Activated CD4-positive, alpha-beta T cell treated with anti-CD3 and anti-CD28 coated beads, Interleukin-2, amount 10 ng/mL, durations not matched to agents 24 days and 14 days (primary cell): ENCODE measurements at regions not wholly inside any gene's neighbourhood (a gene's known extent, or its start where the extent isn't known, plus 50 kb on each side); places are given as distances from the start of the nearest gene placed in this dataset.
"Not testable (repeated sequence)": the region's sequence is repeated elsewhere in the genome, so short reads cannot be mapped to it uniquely, and the experiment has no call there.

ENCODE experiments used
- DNase-seq: peaks from one replicate; pipeline ENCODE4 v3.0.0; 2022
- H3K27ac Mint-ChIP-seq: one replicate; pipeline ENCODE4 v1.8.0; 2022; ENCODE audit warnings: mild to moderate bottlenecking, mixed read lengths
- H3K27me3 Mint-ChIP-seq: one replicate; pipeline ENCODE4 v1.8.0; 2022; ENCODE audit warnings: mixed read lengths
- H3K36me3 Mint-ChIP-seq: one replicate; pipeline ENCODE4 v1.8.0; 2022; ENCODE audit warnings: low read depth, mild to moderate bottlenecking, mixed read lengths
- H3K4me1 Mint-ChIP-seq: one replicate; pipeline ENCODE4 v1.8.0; 2021; ENCODE audit warnings: mixed read lengths
- H3K4me3 Mint-ChIP-seq: one replicate; pipeline ENCODE4 v1.8.0; 2022; ENCODE audit warnings: mild to moderate bottlenecking, moderate library complexity, mixed read lengths
- H3K9me3 Mint-ChIP-seq: one replicate; pipeline ENCODE4 v1.8.0; 2021; ENCODE audit warnings: mixed read lengths
- intact Hi-C: fragments of 100-400 bp; cut with micrococcal nuclease; formaldehyde crosslinking; loops from one replicate; pipeline ENCODE4 v1.15.1; 2023

DNA sequence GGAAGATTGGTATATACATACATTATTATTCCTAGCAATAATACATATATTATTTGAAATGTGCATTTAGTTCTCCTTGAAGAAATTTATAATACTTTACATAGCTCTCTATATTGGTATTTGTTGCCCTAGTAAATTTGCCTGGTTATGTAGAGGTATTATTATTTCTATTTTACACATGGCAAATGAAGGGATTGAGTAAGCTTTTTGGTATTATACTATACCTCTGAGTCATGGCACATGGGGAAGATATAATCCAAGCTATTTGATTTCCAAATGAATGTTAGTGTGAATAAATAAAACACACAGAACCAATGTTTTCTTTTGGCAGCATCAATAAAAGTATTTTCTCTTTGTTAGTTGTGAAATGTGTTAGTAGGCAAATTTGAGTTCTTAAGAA lies 409.6 kb upstream of the SLC35B3 start:
- H3K27ac Mint-ChIP-seq, result no peak overlapping the region
- intact Hi-C loops, result no loop called here
- no peak for DNase-seq
- H3K4me1 Mint-ChIP-seq, result no peaks in the 10 kb centered on the region
- no peak overlapping the region for H3K4me3 Mint-ChIP-seq
- no peaks in the 10 kb centered on the region for H3K36me3 Mint-ChIP-seq
- H3K27me3 Mint-ChIP-seq, result no peaks in the 10 kb centered on the region
- no peaks in the 10 kb centered on the region for H3K9me3 Mint-ChIP-seq

DNA sequence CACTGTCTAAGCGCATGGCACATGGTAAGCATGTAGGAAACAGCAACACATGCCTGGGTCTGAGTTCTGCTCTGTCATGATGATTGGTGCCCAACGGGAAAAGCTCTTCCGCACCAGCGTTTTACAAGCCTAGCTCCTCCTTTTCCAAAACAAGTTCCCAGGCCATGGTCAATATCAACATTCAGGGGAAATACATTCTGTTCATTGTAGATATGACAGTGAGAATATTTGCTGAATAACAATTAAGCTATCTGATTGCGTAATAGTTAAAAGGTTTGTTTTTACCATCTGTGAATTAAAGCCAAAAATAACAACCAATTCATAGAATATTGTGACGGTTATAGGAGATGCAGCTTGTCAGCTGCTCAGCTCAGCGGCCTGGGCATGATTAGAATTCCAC lies 404.3 kb upstream of the SLC35B3 start:
- H3K4me1 Mint-ChIP-seq, result no peaks in the 10 kb centered on the region
- no peaks in the 10 kb centered on the region for H3K27me3 Mint-ChIP-seq
- intact Hi-C loops, result no loop called here
- no peak overlapping the region for H3K27ac Mint-ChIP-seq
- no peaks in the 10 kb centered on the region for H3K36me3 Mint-ChIP-seq
- no peaks in the 10 kb centered on the region for H3K9me3 Mint-ChIP-seq
- H3K4me3 Mint-ChIP-seq, result no peak overlapping the region
- DNase-seq, result no peak

DNA sequence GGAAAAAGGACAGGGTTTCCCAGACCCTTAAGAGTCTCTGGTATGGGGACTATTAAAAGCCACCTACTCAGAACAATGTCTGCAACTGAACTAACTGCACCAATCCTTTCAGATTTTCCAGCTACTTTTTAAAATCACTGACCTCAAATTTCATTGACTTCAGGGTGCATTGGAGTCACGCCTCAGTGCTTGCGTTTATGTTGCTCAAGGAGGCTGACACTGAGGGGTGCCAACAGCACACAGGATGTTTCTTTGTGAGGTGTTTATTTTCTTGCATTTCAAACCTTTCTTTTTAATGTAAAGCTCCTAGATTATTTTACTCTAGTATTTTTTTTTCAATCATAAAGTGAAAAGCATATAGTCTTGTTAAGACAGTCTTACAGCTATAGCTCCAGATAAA lies 402.0 kb upstream of the SLC35B3 start:
- H3K36me3 Mint-ChIP-seq, result no peaks in the 10 kb centered on the region
- no peak overlapping the region for H3K4me3 Mint-ChIP-seq
- intact Hi-C loops, result no loop called here
- H3K27me3 Mint-ChIP-seq, result no peaks in the 10 kb centered on the region
- no peaks in the 10 kb centered on the region for H3K4me1 Mint-ChIP-seq
- no peak overlapping the region for H3K27ac Mint-ChIP-seq
- H3K9me3 Mint-ChIP-seq, result no peaks in the 10 kb centered on the region
- no peak for DNase-seq

DNA sequence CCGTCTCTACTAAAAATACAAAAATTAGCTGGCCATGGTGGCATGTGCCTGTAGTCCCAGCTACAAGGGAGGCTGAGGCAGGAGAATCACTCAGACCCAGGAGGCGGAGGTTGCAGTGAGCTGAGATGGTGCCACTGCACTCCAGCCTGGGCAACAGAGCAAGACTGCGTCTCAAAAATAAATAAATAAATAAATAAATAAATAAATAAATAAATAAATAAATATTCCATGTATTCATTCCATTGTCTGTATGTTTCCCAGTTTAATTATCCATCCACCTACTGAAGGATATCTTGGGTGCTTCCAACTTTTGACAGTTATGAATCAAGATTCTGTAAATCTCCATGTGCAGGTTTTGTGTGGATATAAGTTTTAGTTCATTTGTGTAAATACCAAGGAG lies 397.4 kb upstream of the SLC35B3 start:
- H3K4me3 Mint-ChIP-seq, intact Hi-C loops, H3K4me1 Mint-ChIP-seq, H3K27me3 Mint-ChIP-seq, H3K27ac Mint-ChIP-seq, H3K9me3 Mint-ChIP-seq, H3K36me3 Mint-ChIP-seq, DNase-seq: not testable (repeated sequence)

DNA sequence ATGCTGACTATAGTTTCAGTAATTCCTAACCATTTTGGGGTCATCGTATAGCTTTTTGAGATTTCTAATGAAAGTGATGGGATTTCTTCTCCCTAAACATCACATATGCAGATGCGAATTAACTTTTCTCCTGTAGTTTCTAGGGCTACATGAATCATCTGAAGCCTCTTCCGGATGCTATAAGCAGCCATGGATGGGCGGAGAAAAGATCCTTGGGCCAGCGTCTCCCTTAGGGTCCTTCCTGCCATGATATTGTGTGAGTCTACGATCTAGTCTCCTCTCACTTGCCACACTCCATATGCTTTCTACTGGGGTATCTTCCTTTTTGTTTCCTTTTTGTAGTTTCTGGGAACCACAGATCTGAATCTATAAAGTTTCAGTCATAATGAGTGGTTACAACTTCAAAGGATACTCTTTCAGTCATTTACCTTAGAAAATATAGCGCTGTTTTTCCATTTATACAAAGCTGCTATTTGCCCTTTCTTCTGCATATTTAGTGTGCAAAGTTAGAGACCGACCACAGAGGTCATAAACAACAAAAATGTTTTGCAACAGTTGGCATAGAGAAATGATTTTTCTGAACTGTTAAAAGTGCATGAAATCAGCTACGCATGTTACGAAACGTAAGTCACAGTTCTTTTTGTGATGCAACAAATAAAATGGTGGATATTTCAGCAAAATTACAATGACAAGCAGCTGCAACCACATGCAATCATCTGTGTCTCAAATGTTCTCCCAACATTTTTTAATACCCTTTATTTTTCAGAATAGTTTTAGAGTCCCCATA lies 396.2 kb upstream of the SLC35B3 start:
- no peaks in the 10 kb centered on the region for H3K9me3 Mint-ChIP-seq
- H3K27ac Mint-ChIP-seq, result no peak overlapping the region
- no peak for DNase-seq
- no peaks in the 10 kb centered on the region for H3K27me3 Mint-ChIP-seq
- no peaks in the 10 kb centered on the region for H3K36me3 Mint-ChIP-seq
- no peaks in the 10 kb centered on the region for H3K4me1 Mint-ChIP-seq
- intact Hi-C loops, result no loop called here
- no peak overlapping the region for H3K4me3 Mint-ChIP-seq

DNA sequence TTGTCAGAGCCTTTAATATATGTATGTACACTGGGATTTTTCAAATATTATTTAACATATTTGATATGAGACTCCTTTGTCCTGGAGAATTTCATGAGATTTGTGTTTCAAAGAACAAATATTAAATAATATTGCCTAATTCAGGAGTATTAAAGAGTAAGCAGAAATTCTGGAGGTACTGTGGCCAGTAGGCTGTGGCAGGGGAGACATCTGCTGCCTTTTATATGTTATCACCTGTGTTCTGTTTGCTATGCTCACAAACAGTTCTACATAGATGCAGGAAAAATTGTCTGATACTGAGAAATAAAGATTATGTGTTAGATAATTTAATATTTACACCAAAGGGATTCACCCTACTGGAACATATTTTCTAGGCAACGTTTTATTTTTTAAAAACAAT lies 395.4 kb upstream of the SLC35B3 start:
- Mint-ChIP-seq H3K4me1 (no peaks in the 10 kb centered on the region), H3K36me3 (no peaks in the 10 kb centered on the region), H3K9me3 (no peaks in the 10 kb centered on the region), H3K27ac (no peak overlapping the region), H3K4me3 (no peak overlapping the region), H3K27me3 (no peaks in the 10 kb centered on the region)
- no peak for DNase-seq
- intact Hi-C loops, result no loop called here

DNA sequence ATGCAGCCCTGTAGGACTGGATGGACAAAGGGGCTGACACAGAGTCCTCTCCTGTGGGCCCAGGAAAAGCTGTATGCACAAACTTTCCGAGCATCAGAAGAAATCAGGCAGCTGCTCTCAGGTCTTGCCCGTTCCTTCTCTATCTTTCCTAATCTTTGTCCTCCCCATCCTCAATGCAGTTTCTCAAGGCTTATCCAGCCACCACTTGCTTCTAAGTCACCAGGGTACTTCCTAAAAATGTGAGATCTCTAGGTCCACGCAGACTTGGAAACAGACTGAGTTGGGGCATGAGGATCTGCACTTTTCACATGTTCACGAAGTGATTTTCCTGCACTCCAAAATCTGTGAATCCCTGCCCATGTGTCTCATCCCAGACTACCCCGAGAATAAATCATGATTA lies 394.5 kb upstream of the SLC35B3 start:
- H3K9me3 Mint-ChIP-seq, result no peaks in the 10 kb centered on the region
- no peaks in the 10 kb centered on the region for H3K27me3 Mint-ChIP-seq
- intact Hi-C loops, result no loop called here
- no peaks in the 10 kb centered on the region for H3K36me3 Mint-ChIP-seq
- no peak overlapping the region for H3K27ac Mint-ChIP-seq
- no peak for DNase-seq
- no peak overlapping the region for H3K4me3 Mint-ChIP-seq
- no peaks in the 10 kb centered on the region for H3K4me1 Mint-ChIP-seq

DNA sequence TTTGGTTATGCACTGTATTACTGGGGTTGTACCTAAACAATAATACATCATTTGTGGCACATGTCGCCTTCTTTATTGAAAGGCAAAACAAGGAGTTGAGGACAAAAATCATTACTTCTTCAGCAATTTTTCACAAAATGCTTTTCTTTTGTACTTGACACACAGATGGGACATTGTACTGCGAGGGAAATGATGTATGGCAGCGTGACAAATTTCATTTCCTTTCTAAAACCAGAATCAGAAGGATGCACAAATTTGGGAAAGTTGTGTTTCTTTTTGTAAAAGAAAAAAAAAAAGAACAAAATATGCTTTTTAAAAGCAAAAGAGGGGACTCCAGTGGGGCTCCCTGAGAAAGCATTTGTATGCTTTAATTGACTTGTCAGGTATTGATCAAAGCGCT lies 394.0 kb upstream of the SLC35B3 start:
- Mint-ChIP-seq H3K9me3 (no peaks in the 10 kb centered on the region), H3K27ac (no peak overlapping the region), H3K4me3 (no peak overlapping the region), H3K4me1 (no peaks in the 10 kb centered on the region), H3K27me3 (no peaks in the 10 kb centered on the region), H3K36me3 (no peaks in the 10 kb centered on the region)
- intact Hi-C loops, result no loop called here
- DNase-seq, result no peak

DNA sequence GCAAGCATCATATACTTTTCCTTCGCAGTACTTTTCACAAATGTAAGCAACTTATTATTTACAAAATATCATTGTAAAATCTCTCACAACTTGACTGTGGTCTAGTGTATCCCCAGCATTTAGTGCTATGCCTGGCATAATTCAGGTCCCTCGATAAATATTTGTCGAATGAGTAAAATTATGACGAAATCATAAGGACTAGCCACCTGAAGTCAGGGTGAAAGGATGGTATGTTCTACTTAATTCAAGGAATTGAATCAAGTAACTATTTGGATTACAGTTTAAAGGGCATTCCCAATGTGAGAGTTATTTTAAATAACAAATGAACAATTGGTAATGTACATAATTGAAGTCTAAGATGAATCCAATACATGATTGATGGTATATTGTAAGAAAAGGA lies 393.0 kb upstream of the SLC35B3 start:
- no peak overlapping the region for H3K27ac Mint-ChIP-seq
- intact Hi-C loops, result no loop called here
- H3K4me1 Mint-ChIP-seq, result no peaks in the 10 kb centered on the region
- DNase-seq, result no peak
- H3K27me3 Mint-ChIP-seq, result no peaks in the 10 kb centered on the region
- no peaks in the 10 kb centered on the region for H3K9me3 Mint-ChIP-seq
- no peaks in the 10 kb centered on the region for H3K36me3 Mint-ChIP-seq
- no peak overlapping the region for H3K4me3 Mint-ChIP-seq

DNA sequence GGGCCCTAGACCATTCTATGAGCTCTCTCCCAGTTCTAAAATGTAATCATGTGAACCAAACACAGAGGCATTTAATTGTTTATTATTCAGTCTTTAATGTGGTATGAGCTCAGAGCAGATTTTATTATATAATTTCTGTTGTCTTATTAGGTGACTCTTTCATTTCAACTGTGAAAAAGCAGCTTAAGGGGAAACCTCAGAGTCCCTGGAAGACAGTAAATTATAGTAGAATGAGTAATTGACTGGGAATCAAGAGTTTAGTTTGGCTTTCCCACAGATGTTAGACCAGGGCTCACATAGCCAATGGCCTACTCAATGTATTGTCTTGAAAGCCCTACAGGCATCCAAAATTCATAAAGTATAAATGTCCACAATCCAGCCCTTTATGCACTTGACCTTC lies 390.4 kb upstream of the SLC35B3 start:
- Mint-ChIP-seq H3K27me3 (no peaks in the 10 kb centered on the region), H3K4me3 (no peak overlapping the region), H3K9me3 (no peaks in the 10 kb centered on the region), H3K36me3 (no peaks in the 10 kb centered on the region), H3K27ac (no peak overlapping the region), H3K4me1 (no peaks in the 10 kb centered on the region)
- DNase-seq, result no peak
- intact Hi-C loops, result no loop called here

DNA sequence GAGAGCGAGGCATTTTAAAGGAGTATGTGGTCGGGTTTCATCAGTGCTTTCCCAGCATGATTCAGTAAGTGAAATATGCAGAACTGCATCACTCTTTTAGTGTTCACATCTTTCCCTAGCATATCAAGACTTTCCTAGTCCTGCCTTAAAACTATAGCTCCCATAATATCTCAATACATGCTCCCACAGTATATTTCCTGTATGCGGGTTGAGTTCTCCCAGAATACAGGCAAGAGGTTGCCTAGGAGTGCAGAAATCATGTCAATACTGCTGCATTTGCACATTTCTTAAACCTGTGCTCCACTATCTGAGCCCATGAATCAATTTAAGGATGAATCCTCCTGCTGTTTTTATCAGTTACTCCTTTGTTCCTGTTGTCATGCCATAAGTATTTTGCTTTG lies 386.6 kb upstream of the SLC35B3 start:
- intact Hi-C loops, result no loop called here
- H3K4me3 Mint-ChIP-seq, result no peak overlapping the region
- DNase-seq, result no peak
- H3K4me1 Mint-ChIP-seq, result no peaks in the 10 kb centered on the region
- no peaks in the 10 kb centered on the region for H3K9me3 Mint-ChIP-seq
- H3K27me3 Mint-ChIP-seq, result no peaks in the 10 kb centered on the region
- no peak overlapping the region for H3K27ac Mint-ChIP-seq
- H3K36me3 Mint-ChIP-seq, result no peaks in the 10 kb centered on the region

DNA sequence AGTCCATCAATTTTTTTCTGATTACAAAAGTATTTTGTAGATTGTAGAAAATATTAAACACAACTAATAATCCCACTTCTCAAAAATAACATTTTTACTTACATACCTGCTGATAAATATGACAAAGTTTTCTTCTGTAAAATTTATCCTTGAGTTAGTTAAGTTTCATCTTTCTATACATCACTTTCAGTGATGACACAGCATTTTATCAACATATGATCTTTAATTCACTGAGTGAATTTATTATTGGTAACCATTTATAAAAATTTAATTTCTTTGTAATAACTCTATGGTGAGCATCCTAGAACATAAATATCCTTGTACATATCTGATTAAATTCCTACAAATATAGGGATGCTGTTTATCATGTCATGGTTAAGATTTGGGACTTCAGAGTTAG lies 385.0 kb upstream of the SLC35B3 start:
- intact Hi-C loops, result no loop called here
- Mint-ChIP-seq H3K27me3 (no peaks in the 10 kb centered on the region), H3K4me1 (no peaks in the 10 kb centered on the region), H3K27ac (no peak overlapping the region), H3K36me3 (no peaks in the 10 kb centered on the region), H3K4me3 (no peak overlapping the region), H3K9me3 (no peaks in the 10 kb centered on the region)
- no peak for DNase-seq

DNA sequence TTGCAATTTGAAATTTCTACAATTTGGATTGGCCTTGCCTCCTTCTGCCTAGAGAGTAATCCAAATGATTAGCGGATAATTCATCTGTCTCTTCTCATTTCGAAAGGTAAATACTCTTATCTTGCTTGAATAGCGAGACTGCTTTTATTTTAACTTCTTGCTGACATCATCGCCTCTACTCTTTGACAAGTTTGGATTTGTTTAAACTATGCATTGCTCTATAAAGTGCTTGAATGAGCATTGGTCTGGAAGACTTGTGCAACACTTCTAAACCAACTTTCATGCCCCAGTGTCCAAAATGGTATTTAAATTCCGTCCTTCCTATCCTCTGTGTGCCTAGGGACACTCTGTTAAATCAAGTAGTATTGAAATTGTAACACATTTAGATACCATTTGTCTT lies 384.1 kb upstream of the SLC35B3 start:
- intact Hi-C loops, result no loop called here
- Mint-ChIP-seq H3K27ac (no peak overlapping the region), H3K27me3 (no peaks in the 10 kb centered on the region), H3K4me1 (no peaks in the 10 kb centered on the region), H3K36me3 (no peaks in the 10 kb centered on the region), H3K4me3 (no peak overlapping the region), H3K9me3 (no peaks in the 10 kb centered on the region)
- no peak for DNase-seq

DNA sequence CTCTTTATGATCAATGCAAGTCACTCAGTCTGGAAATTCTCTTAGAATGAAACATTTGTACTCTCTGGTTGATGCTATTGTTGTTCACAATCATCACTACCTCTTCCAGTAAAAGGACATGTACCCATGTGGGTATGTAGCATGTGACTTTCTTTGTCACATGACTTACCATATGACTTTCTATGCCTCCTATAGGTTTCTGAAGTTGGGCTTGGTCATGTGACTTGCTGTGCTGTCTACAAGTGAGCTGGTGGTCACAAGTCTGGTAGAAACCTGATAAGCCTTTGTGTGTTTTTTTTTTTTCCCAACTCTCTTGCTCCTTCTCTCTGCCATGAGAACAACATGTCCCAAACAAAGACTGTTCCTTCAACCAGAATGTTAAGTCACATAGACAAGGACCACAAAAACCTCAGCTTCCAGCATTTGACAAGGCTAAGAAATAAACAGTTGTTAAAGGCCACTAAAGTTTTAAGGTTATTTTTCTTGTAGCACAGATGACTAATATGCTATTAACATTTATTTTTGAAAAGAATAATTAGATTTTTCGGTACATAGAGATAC lies 379.2 kb upstream of the SLC35B3 start:
- no peak for DNase-seq
- no peaks in the 10 kb centered on the region for H3K27me3 Mint-ChIP-seq
- no peaks in the 10 kb centered on the region for H3K9me3 Mint-ChIP-seq
- intact Hi-C loops, result no loop called here
- H3K36me3 Mint-ChIP-seq, result no peaks in the 10 kb centered on the region
- no peak overlapping the region for H3K4me3 Mint-ChIP-seq
- no peaks in the 10 kb centered on the region for H3K4me1 Mint-ChIP-seq
- H3K27ac Mint-ChIP-seq, result no peak overlapping the region

DNA sequence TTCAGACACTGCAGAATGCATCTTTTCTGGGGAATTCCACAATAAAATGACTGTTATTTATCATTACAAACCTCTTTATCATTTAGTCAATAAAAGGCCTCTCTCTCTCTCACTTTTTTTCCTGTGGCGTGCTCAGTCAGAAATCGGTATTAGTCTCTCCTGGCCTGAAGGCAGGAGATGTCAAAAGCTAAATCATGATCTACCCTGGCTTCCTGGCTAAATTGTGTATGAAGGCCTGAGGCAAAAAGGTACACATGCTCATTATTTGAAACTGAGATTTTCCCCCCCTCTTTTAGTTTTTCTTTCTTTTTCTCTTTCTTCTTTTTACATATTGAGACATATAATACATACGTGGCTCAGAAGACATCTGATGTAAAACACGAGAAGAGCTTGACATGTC lies 375.0 kb upstream of the SLC35B3 start:
- H3K4me3 Mint-ChIP-seq, result no peak overlapping the region
- H3K4me1 Mint-ChIP-seq, result no peaks in the 10 kb centered on the region
- intact Hi-C loops, result no loop called here
- no peaks in the 10 kb centered on the region for H3K36me3 Mint-ChIP-seq
- H3K27me3 Mint-ChIP-seq, result no peaks in the 10 kb centered on the region
- H3K27ac Mint-ChIP-seq, result no peak overlapping the region
- DNase-seq, result no peak
- H3K9me3 Mint-ChIP-seq, result no peaks in the 10 kb centered on the region
